Left lung (tissue), 4 donors: ENCODE measurements at regions not wholly inside any gene's neighbourhood (a gene's known extent, or its start where the extent isn't known, plus 50 kb on each side); places are given as distances from the start of the nearest gene placed in this dataset.

Experiments
- ATAC-seq: fragments of 200-7000 bp; cut with Tn5 transposase; one replicate; pipeline ENCODE4 v1.9.1; 2020; ENCODE audit warnings: moderate library complexity
- DNase-seq, 4 donors: peaks; one replicate each; pipeline ENCODE4 v3.0.0-alpha.2; 2013 to 2020
- H3K27ac ChIP-seq, 2 donors: fragments of 200-600 bp; sonication (generic) in 1 of 2; one replicate each; pipeline versions ENCODE4 v1.5.0 to v1.8.0; 2020 to 2021
- H3K27me3 ChIP-seq, 2 donors: fragments of 200-600 bp; sonication (generic) in 1 of 2; one replicate each; pipeline versions ENCODE4 v1.5.0 to v1.8.0; 2020 to 2021
- H3K36me3 ChIP-seq, 2 donors: fragments of 200-600 bp; sonication (generic) in 1 of 2; one replicate each; pipeline versions ENCODE4 v1.5.0 to v1.8.0; 2020 to 2021
- H3K4me1 ChIP-seq, 2 donors: fragments of 200-600 bp; one replicate each; pipeline ENCODE4 v1.8.0; 2021
- H3K4me3 ChIP-seq, 2 donors: fragments of 200-600 bp; sonication (generic) in 1 of 2; one replicate each; pipeline versions ENCODE4 v1.5.0 to v1.8.0; 2020 to 2021; ENCODE audit warnings: mild to moderate bottlenecking in 1 of 2
- H3K9me3 ChIP-seq, 2 donors: fragments of 200-600 bp; sonication (generic) in 1 of 2; one replicate each; pipeline versions ENCODE4 v1.5.0 to v1.8.0; 2020 to 2021
- CTCF ChIP-seq, 2 donors: fragments of 200-600 bp; sonication (generic) in 1 of 2; IDR thresholded peaks; one replicate each; pipeline versions ENCODE4 v1.5.0 to v1.8.0; 2021; ENCODE audit warnings: antibody characterized with exemption in 2 of 2
- intact Hi-C, 2 donors: fragments of 100-400 bp; cut with DNase I; formaldehyde crosslinking; loops; one replicate each; pipeline versions ENCODE4 v1.11.2 to v1.14.2; 2022
- donor health status: DM: no; HTN: yes; CAD: no.
- donor health status: DM: no; HTN: no; CAD: no.

GRCh38 chr10:42984035-42984610 is 92.7 kb upstream of the RET start:
- TF ChIP-seq CTCF (IDR thresholded peaks at IDR 0.05) = no peak
- Histone ChIP-seq H3K27me3 (no peaks in the 10 kb centered on the region), H3K4me1 (no peaks in the 10 kb centered on the region), H3K36me3 (no peaks in the 10 kb centered on the region), H3K4me3 (no peak overlapping the region), H3K27ac (no peak overlapping the region), H3K9me3 (no peaks in the 10 kb centered on the region)
- no peak for ATAC-seq
- DNase-seq = no peak
- intact Hi-C loops = no loop called here

- no peak for ATAC-seq
- Histone ChIP-seq H3K27me3 (no peaks in the 10 kb centered on the region), H3K27ac (no peak overlapping the region), H3K36me3 (no peaks in the 10 kb centered on the region), H3K4me1 (no peaks in the 10 kb centered on the region), H3K9me3 (no peaks in the 10 kb centered on the region), H3K4me3 (no peak overlapping the region)
- peak in 2 of 4 donors; percentile 17 to 60 for DNase-seq
- no peak for TF ChIP-seq CTCF (IDR thresholded peaks at IDR 0.05)
- intact Hi-C loops = no loop called here
Measured at GRCh38 chr10:42984761-42985325, 92.0 kb upstream of the RET start.

GRCh38 chr10:42985436-42986316 is 91.2 kb upstream of the RET start:
- intact Hi-C loops = no loop called here

GRCh38 chr10:42986633-42987032 is 90.2 kb upstream of the RET start:
- Histone ChIP-seq H3K27ac (no peak overlapping the region), H3K27me3 (no peaks in the 10 kb centered on the region), H3K36me3 (no peaks in the 10 kb centered on the region), H3K9me3 (no peaks in the 10 kb centered on the region), H3K4me1 (no peaks in the 10 kb centered on the region), H3K4me3 (no peak overlapping the region)
- intact Hi-C loops = no loop called here
- no peak for TF ChIP-seq CTCF (IDR thresholded peaks at IDR 0.05)
- no peak for DNase-seq
- ATAC-seq = no peak

More at GRCh38 chr10:42985436-42986316, 91.2 kb upstream of the RET start:
- ATAC-seq (no peak), DNase-seq (peak in 2 of 4 donors; percentile 28 to 45)
- Histone ChIP-seq H3K4me3 (no peak overlapping the region), H3K27me3 (no peaks in the 10 kb centered on the region), H3K27ac (no peak overlapping the region), H3K36me3 (no peaks in the 10 kb centered on the region), H3K9me3 (no peaks in the 10 kb centered on the region), H3K4me1 (no peaks in the 10 kb centered on the region)
- no peak for TF ChIP-seq CTCF (IDR thresholded peaks at IDR 0.05)

GRCh38 chr10:42987121-42987541 is 89.7 kb upstream of the RET start:
- no peak overlapping the region for H3K4me3 ChIP-seq
- intact Hi-C loops = no loop called here
- no peak overlapping the region for H3K27ac ChIP-seq
- no peaks in the 10 kb centered on the region for H3K36me3 ChIP-seq
- H3K4me1 ChIP-seq = no peaks in the 10 kb centered on the region
- H3K9me3 ChIP-seq = no peaks in the 10 kb centered on the region
- TF ChIP-seq CTCF (IDR thresholded peaks at IDR 0.05) = no peak
- peak in 2 of 4 donors; percentile 44 to 45 for DNase-seq
- peak; percentile 50 for ATAC-seq
- no peaks in the 10 kb centered on the region for H3K27me3 ChIP-seq
